DND-41 (cell line): ENCODE measurements at regions not wholly inside any gene's neighbourhood (a gene's known extent, or its start where the extent isn't known, plus 50 kb on each side); places are given as distances from the start of the nearest gene placed in this dataset.

ENCODE experiments used
- ATAC-seq: fragments of 200-7000 bp; cut with Tn5 transposase; 3 replicates; pipeline ENCODE4 v1.9.1; 2021; ENCODE audit warnings: low read depth; ENCODE audit not compliant: insufficient read depth
- DNase-seq: peaks from one replicate; pipeline ENCODE4 v3.0.0-alpha.2; 2020
- H2AFZ ChIP-seq: 2 replicates; pipeline ENCODE4 v1.6.0; 2012; ENCODE audit warnings: low read depth, low read length
- H3K27ac ChIP-seq: 2 replicates; pipeline ENCODE4 v1.5.1; 2012; ENCODE audit warnings: low read length, inconsistent platforms
- H3K27me3 ChIP-seq: fragments of 200-600 bp; sonication (generic); 2 replicates; pipeline ENCODE4 v1.6.0; 2012; ENCODE audit warnings: low read length, mild to moderate bottlenecking, inconsistent platforms; ENCODE audit not compliant: insufficient read depth, poor library complexity
- H3K36me3 ChIP-seq: 2 replicates; pipeline ENCODE4 v1.5.1; 2012; ENCODE audit warnings: low read length, inconsistent platforms; ENCODE audit not compliant: insufficient read depth
- H3K4me1 ChIP-seq: 2 replicates; pipeline ENCODE4 v1.5.1; 2012; ENCODE audit warnings: mild to moderate bottlenecking, low read length; ENCODE audit not compliant: insufficient read depth
- H3K4me2 ChIP-seq: 2 replicates; pipeline ENCODE4 v1.6.0; 2012; ENCODE audit warnings: mild to moderate bottlenecking, moderate library complexity, low read length, inconsistent platforms; ENCODE audit not compliant: insufficient read depth
- H3K4me3 ChIP-seq, 2 experiments: fragments of 200-600 bp in 1 of 2; shearing (Covaris generic) in 1 of 2; 2 replicates each; pipeline ENCODE4 v1.5.1; 2012 to 2016; ENCODE audit warnings: inconsistent platforms in 2 of 2, low read length in 2 of 2, mild to moderate bottlenecking in 2 of 2, low read depth in 1 of 2, moderate library complexity in 1 of 2
- H3K79me2 ChIP-seq: 2 replicates; pipeline ENCODE4 v1.6.0; 2012; ENCODE audit warnings: low read length, inconsistent platforms; ENCODE audit not compliant: insufficient read depth
- H3K9ac ChIP-seq: 2 replicates; pipeline ENCODE4 v1.6.0; 2012; ENCODE audit warnings: low read depth, mild to moderate bottlenecking, inconsistent platforms, low read length, moderate library complexity
- H3K9me3 ChIP-seq: 2 replicates; pipeline ENCODE4 v1.5.1; 2012; ENCODE audit warnings: low read length, moderate library complexity, mild to moderate bottlenecking, inconsistent platforms; ENCODE audit not compliant: insufficient read depth, severe bottlenecking
- H4K20me1 ChIP-seq: 2 replicates; pipeline ENCODE4 v1.6.0; 2012; ENCODE audit warnings: low read length; ENCODE audit not compliant: insufficient read depth
- EZH2 ChIP-seq: IDR thresholded peaks from 3 replicates; pipeline ENCODE4 v1.6.1; 2012; ENCODE audit warnings: borderline replicate concordance, low read depth, mild to moderate bottlenecking, moderate library complexity, low read length, inconsistent platforms; ENCODE audit not compliant: severe bottlenecking
- TF ChIP-seq, protein P1 (sequence below): IDR thresholded peaks from 2 replicates; pipeline ENCODE4 v1.5.1; 2012; ENCODE audit warnings: borderline replicate concordance, low read length, moderate library complexity, mild to moderate bottlenecking; ENCODE audit not compliant: poor library complexity, severe bottlenecking; ENCODE audit errors: extremely low read depth

DNA sequence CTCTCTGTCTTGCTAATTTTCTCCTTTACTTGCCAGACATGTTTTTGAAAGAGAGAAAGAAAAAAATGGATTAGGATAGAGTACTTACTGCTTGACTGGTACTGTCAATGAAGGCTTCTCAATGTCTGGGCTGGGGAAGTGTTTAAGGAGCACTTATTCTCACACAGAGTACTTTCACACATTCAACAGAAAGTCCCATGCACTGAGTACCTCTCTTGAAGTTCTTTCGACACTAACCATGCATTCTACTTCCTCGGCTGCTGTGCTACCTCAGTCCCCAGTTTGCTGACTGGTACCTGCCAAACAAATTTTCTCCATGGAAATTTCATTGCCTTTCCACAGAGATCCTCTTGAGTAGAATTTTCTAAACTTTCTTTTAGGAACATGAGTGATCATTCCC, 281.9 kb downstream of the RBM26 start:
- TF ChIP-seq EZH2 = no peak
- TF ChIP-seq, protein P1, sequence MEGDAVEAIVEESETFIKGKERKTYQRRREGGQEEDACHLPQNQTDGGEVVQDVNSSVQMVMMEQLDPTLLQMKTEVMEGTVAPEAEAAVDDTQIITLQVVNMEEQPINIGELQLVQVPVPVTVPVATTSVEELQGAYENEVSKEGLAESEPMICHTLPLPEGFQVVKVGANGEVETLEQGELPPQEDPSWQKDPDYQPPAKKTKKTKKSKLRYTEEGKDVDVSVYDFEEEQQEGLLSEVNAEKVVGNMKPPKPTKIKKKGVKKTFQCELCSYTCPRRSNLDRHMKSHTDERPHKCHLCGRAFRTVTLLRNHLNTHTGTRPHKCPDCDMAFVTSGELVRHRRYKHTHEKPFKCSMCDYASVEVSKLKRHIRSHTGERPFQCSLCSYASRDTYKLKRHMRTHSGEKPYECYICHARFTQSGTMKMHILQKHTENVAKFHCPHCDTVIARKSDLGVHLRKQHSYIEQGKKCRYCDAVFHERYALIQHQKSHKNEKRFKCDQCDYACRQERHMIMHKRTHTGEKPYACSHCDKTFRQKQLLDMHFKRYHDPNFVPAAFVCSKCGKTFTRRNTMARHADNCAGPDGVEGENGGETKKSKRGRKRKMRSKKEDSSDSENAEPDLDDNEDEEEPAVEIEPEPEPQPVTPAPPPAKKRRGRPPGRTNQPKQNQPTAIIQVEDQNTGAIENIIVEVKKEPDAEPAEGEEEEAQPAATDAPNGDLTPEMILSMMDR = no peak
- H2AFZ ChIP-seq = no peak overlapping the region
- H3K27ac ChIP-seq = no peak overlapping the region
- no peaks in the 10 kb centered on the region for H3K79me2 ChIP-seq
- no peak overlapping the region for H3K9ac ChIP-seq
- H3K36me3 ChIP-seq = no peaks in the 10 kb centered on the region
- no peak for ATAC-seq
- H3K9me3 ChIP-seq = no peaks in the 10 kb centered on the region
- no peak overlapping the region for H3K4me3 ChIP-seq
- DNase-seq = no peak
- H3K4me1 ChIP-seq = no peaks in the 10 kb centered on the region
- peaks cover 7% of the 10 kb centered on the region for H3K27me3 ChIP-seq
- H3K4me2 ChIP-seq = no peak overlapping the region
- H4K20me1 ChIP-seq = no peaks in the 10 kb centered on the region

DNA sequence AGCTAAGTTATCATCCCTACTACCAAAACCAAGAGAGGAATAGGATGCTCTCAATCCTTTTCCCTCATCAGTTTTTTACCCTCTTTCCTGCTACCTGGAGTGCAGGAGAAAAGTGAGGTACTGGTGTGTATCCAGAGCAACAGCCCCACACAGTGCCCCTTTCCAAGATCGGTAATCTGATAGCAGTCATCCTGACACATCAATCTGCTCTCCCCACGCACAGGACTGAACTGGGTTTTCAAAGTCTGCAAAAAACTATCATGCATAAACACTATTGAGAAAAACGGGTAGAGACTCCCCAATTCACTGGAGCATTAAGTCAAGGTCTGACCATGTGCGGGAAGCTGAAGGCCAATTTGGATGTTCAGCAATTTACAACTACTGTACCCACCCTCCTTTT, 284.8 kb downstream of the RBM26 start:
- Histone ChIP-seq H3K36me3 (no peaks in the 10 kb centered on the region), H3K79me2 (no peaks in the 10 kb centered on the region), H3K4me2 (no peak overlapping the region), H3K9ac (no peak overlapping the region), H3K4me3 (no peak overlapping the region), H2AFZ (no peak overlapping the region), H3K27me3 (peaks cover 4% of the 10 kb centered on the region), H3K9me3 (no peaks in the 10 kb centered on the region), H3K4me1 (no peaks in the 10 kb centered on the region), H4K20me1 (no peaks in the 10 kb centered on the region), H3K27ac (no peak overlapping the region)
- TF ChIP-seq, protein P1 = no peak
- no peak for TF ChIP-seq EZH2
- no peak for ATAC-seq
- DNase-seq = no peak

DNA sequence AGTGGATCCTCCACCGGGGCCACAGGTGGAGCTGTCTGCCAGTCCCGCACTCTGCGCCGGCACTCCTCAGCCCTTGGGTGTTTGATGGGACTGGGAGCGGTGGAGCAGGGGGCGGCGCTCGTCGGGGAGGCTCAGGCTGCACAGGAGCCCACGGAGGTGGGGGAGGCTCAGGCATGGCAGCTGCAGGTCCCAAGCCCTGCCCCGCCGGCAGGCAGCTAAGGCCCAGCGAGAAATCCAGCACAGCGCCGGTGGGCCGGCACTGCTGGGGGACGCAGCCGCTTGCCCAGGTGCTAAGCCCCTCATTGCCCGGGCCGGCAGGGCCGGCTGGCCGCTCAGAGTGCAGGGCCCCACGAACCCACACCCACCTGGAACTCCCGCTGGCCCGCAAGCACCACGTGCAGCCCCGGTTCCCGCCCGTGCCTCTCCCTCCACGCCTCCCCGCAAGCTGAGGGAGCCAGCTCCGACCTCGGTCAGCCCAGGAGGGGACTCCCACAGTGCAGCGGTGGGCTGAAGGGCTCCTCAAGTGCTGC, 286.4 kb downstream of the RBM26 start:
- Histone ChIP-seq H2AFZ (no peak overlapping the region), H3K36me3 (no peaks in the 10 kb centered on the region), H4K20me1 (no peaks in the 10 kb centered on the region), H3K4me3 (no peak overlapping the region), H3K79me2 (no peaks in the 10 kb centered on the region), H3K9ac (no peak overlapping the region), H3K9me3 (no peaks in the 10 kb centered on the region), H3K27ac (no peak overlapping the region), H3K4me1 (no peaks in the 10 kb centered on the region), H3K27me3 (no peaks in the 10 kb centered on the region), H3K4me2 (no peak overlapping the region)
- DNase-seq = no peak
- no peak for ATAC-seq
- TF ChIP-seq, protein P1 = no peak
- TF ChIP-seq EZH2 = no peak

DNA sequence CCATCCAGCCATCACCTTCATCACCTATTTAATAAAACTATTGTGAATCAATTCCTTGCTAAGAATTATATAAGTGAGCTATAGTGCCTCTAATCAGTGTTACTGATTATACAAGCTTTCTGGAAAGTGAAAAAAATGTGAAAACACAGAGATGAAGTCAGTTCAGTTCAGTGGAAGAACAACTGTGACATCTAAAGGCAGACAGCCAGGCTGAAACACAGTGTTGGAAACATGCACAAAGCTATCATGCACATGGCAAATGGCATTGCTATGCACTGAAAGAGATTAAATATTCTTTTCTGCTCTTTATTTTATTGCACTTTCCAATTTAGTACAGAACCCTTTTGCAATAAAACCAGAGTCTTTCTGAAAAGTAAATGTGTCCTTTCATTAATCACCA, 294.0 kb downstream of the RBM26 start:
- ATAC-seq (no peak), DNase-seq (no peak)
- no peaks in the 10 kb centered on the region for H3K27me3 ChIP-seq
- no peaks in the 10 kb centered on the region for H4K20me1 ChIP-seq
- no peak overlapping the region for H3K4me3 ChIP-seq
- no peak overlapping the region for H3K9ac ChIP-seq
- no peaks in the 10 kb centered on the region for H3K79me2 ChIP-seq
- no peaks in the 10 kb centered on the region for H3K9me3 ChIP-seq
- no peaks in the 10 kb centered on the region for H3K36me3 ChIP-seq
- no peak overlapping the region for H3K27ac ChIP-seq
- no peaks in the 10 kb centered on the region for H3K4me1 ChIP-seq
- H3K4me2 ChIP-seq = no peak overlapping the region
- no peak overlapping the region for H2AFZ ChIP-seq
- TF ChIP-seq EZH2 = no peak
- TF ChIP-seq, protein P1 = no peak
